NCI-H2227 (cell line): ENCODE measurements at regions not wholly inside any gene's neighbourhood (a gene's known extent, or its start where the extent isn't known, plus 50 kb on each side); places are given as distances from the start of the nearest gene placed in this dataset.
"Not testable (repeated sequence)": the region's sequence is repeated elsewhere in the genome, so short reads cannot be mapped to it uniquely, and the experiment has no call there.

Experiments used
- DNase-seq: peaks from one replicate; lab custom pipeline; 2025; ENCODE audit not compliant: unreplicated experiment; lab: John Stamatoyannopoulos, UW

GRCh38 chr5:154562244-154562880 is 84.3 kb upstream of the HAND1 start:
- no peak for DNase-seq

GRCh38 chr5:154559398-154560276 is 81.6 kb upstream of the HAND1 start:
- no peak for DNase-seq

DNA sequence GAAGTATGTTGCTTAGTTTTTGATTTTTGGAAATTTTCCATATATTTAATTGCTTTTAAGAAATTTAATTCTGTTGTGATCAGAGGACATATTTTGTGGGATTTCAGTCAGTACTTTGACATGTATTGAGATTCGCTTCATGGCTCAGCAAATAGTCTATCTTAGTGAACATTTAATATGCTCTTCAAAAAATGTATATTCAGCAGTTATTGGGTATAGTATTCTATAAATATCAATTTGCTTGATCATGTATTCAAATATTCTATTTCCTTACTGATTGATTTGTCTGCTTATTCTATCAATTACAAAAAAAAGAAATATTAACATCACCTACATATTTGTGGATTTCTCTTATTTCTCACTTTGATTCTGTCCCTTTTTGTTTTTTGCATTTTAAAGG is 79.5 kb upstream of the HAND1 start:
- DNase-seq: no peak

- no peak for DNase-seq
Measured at GRCh38 chr5:154547551-154547950, 69.5 kb upstream of the HAND1 start.

GRCh38 chr5:154546719-154547118 is 68.7 kb upstream of the HAND1 start:
- no peak for DNase-seq

DNA sequence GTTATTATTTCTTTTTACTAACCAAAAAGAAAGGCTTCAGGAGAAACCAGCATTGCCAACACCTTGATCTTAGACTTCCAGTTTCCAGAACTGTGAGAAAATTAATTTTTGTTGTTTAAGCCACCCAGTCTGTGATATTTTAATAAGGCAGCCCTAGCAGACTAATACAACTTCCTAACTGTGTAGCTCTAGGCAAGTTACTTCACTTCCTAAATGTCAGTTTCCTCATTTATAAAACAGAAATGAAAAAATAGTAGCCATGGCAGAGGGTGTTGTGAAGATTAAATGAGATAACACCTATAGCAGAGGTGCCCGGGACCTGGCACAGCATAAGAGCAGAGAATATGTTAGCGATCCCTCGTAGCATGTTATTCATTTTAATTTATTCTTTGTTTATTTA is 66.6 kb upstream of the HAND1 start:
- DNase-seq: no peak

- DNase-seq: no peak
Measured at GRCh38 chr5:154543380-154543779, 65.4 kb upstream of the HAND1 start.

- DNase-seq: no peak
Measured at GRCh38 chr5:154542581-154542980, 64.6 kb upstream of the HAND1 start.

DNA sequence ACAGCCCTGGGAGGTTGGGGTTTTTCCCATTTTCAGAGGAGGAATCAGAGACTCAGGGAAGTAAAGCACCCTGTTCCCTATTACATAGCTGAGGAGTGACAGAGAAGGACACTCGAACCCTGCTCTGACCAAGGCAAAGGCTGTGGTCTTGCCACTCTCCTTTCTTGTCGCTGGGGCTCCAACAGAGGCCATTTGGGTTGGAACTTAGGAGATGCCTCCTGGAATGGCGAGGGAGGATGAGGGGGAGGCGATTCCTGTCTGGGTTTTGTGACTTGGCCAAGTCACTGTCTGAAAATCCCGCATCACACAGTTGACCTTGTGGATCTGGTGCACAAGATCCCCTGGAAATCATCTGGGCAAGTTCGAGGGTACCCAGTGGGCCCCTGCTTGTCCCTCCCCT is 64.0 kb upstream of the HAND1 start:
- no peak for DNase-seq

GRCh38 chr5:154541553-154541952 is 63.5 kb upstream of the HAND1 start:
- DNase-seq: no peak

- no peak for DNase-seq
Measured at GRCh38 chr5:154540600-154540999, 62.6 kb upstream of the HAND1 start.

DNA sequence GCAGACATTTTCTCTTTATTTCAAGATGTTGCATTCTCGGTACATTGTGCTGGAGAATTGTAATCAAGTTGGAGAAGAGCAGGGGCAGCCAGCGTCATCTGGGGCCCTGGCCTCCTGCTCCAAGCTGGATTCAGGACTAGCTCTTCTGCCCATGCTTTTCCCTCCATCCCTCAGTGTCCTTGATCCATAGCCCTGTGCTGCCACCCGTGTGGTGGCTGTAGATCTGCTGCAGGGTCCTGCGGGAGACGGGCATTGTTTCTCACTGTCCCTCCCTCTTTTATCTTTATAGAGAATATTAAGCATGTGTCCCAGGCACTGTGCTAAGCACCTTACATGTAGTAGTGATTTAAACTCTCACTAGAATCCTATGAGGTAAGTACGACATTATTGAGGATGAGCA is 60.5 kb upstream of the HAND1 start:
- no peak for DNase-seq

DNA sequence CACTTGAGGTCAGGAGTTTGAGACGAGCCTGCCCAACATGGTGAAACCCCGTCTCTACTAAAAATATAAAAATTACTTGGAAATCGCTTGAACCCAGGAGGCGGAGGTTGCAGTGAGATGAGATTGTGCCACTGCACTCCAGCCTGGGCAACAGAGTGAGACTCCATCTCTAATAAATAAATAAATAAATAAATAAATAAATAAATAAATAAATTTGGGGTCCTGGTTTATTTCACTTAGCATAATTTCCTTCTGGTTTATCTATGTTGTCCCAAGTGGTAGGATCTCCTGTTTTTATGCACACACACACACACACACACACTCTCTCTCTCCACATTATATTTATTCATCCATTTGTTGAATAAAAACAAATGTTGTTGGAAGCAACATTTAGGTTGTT is 58.4 kb upstream of the HAND1 start:
- DNase-seq: not testable (repeated sequence)

DNA sequence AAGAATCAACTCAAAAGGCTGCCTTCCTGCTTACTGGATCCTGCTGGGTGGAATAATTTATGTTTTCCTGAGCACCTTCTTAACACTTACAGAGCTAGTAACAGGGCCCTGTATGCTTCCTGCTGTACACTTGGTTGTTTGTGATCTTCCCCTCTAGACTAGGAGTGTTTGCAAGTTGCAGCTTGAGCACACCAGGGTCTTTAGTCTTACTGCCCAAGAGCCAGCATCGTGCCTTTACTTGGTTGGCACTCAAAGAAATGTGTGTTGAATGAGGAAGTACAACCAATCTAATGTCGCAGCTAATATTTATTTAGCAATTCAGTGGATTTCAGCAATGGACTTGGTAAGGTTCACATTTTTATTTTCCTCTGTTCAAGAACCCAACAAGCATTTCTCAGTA is 57.5 kb upstream of the HAND1 start:
- DNase-seq: no peak

GRCh38 chr5:154534457-154535050 is 56.5 kb upstream of the HAND1 start:
- no peak for DNase-seq

DNA sequence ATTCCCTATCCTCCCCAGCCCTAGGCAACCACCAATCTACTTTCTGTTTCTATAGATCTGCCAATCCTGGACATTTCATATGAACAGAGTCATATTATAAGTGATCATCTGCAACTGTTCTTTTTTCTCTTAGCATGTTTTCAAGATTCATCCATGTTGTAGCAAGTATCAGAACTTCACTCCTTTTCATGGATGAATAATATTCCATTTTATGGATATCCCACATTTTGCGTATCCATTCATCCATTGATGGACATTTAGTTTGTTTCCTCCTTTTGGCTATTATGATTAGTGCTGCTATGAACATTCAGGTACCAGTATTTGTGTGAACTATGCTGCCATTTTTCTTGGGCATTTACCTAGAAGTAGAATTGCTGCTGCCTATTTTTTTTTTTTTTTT is 51.3 kb upstream of the HAND1 start:
- DNase-seq: no peak

DNA sequence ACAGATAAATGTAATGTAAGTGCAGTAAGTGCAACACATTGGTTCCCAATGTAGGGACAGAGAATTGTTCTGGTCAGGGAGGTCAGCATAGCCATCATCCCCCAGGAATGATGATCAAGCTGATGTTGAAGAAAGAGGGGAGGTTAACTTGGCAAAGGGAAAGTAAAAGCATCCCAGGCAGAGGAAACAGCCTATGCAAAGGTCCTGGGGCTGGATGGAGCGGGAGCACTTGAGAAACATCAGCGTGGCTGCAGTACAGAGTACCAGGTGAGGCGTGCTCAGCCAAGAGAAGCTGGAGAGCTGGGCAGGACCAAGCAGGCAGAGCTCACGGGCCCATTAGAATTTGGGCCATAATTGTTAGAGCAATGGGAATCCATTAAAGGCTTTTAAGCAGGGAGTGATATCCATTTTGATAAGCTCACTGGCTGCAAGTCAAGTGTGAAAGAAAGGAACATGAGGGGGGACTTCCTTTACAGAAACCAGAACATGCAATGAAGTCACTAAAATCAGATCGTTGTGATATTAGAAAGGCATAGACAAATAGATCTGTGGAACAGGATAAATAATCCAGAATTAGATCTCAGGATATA is 50.1 kb upstream of the HAND1 start:
- no peak for DNase-seq
